Panc1 (cell line): ENCODE measurements at regions not wholly inside any gene's neighbourhood (a gene's known extent, or its start where the extent isn't known, plus 50 kb on each side); places are given as distances from the start of the nearest gene placed in this dataset.

Source experiments
- ATAC-seq: fragments of 200-7000 bp; cut with Tn5 transposase; 2 replicates; pipeline ENCODE4 v1.9.1; 2020; ENCODE audit warnings: mild to moderate bottlenecking, moderate library complexity
- BruUV-seq: library from RNA; stranded (reverse); fragments of 400-500 nt; replicated peaks from 2 replicates; lab custom pipeline; 2021; lab: Mats Ljungman, UMichigan
- CTCF ChIA-PET: fragments of 300-600 bp; sonication (Branson Sonifier 250); formaldehyde crosslinking; loops from one replicate; lab custom pipeline; 2022; ENCODE audit warnings: antibody characterized with exemption; lab: Charles Lee
- POLR2A ChIA-PET: fragments of 300-600 bp; sonication (Branson Sonifier 250); formaldehyde crosslinking; loops from one replicate; lab custom pipeline; 2022; ENCODE audit warnings: antibody characterized with exemption; lab: Charles Lee
- DNase-seq: peaks from one replicate; pipeline ENCODE4 v3.0.0-alpha.2; 2010; ENCODE audit warnings: low read depth, low spot score
- H3K27ac ChIP-seq: 2 replicates; pipeline ENCODE4 v1.5.1; 2011; ENCODE audit warnings: mild to moderate bottlenecking, low read length, inconsistent platforms
- H3K27me3 ChIP-seq: fragments of 200-500 bp; sonication (Bioruptor generic); 2 replicates; pipeline ENCODE4 v1.6.0; 2014; ENCODE audit warnings: low read length, inconsistent platforms; ENCODE audit not compliant: control insufficient read depth, insufficient read depth
- H3K36me3 ChIP-seq: fragments of 200-500 bp; sonication (Bioruptor generic); 2 replicates; pipeline ENCODE4 v1.5.1; 2014; ENCODE audit warnings: inconsistent platforms, mild to moderate bottlenecking, low read length, moderate library complexity; ENCODE audit not compliant: control insufficient read depth, insufficient read depth
- H3K4me1 ChIP-seq: 2 replicates; pipeline ENCODE4 v1.5.1; 2011; ENCODE audit warnings: inconsistent platforms, mild to moderate bottlenecking, low read length, moderate library complexity; ENCODE audit not compliant: control insufficient read depth, insufficient read depth
- H3K4me3 ChIP-seq, 2 experiments: 2 replicates each; pipeline ENCODE4 v1.5.1; 2011 to 2012; ENCODE audit warnings: low read depth in 2 of 2, low read length in 2 of 2, mild to moderate bottlenecking in 2 of 2, inconsistent platforms in 1 of 2, moderate library complexity in 1 of 2
- H3K9me3 ChIP-seq: fragments of 200-500 bp; sonication (Bioruptor generic); 2 replicates; pipeline ENCODE4 v1.5.1; 2014; ENCODE audit warnings: low read depth, mild to moderate bottlenecking, inconsistent platforms, low read length, moderate library complexity; ENCODE audit not compliant: control insufficient read depth, insufficient read depth
- POLR2AphosphoS5 ChIP-seq: IDR thresholded peaks from 2 replicates; pipeline ENCODE4 v1.6.1; 2012; ENCODE audit warnings: mild to moderate bottlenecking, low read depth, low read length, moderate library complexity
- SIN3A ChIP-seq: IDR thresholded peaks from 2 replicates; pipeline ENCODE4 v1.6.1; 2012; ENCODE audit warnings: low read depth, mild to moderate bottlenecking, low read length, moderate library complexity, borderline replicate concordance; ENCODE audit not compliant: insufficient read depth
- TCF7L2 ChIP-seq: IDR thresholded peaks from 2 replicates; pipeline ENCODE4 v1.6.1; 2011; ENCODE audit warnings: mild to moderate bottlenecking, low read depth, low read length, inconsistent platforms
- in situ Hi-C: cut with HindIII; loops from 2 replicates; pipeline ENCODE4 v1.10.0; 2016; ENCODE audit warnings: low sequenced_read_pairs, low pct_unique_long_range_greater_than_20kb
- intact Hi-C: fragments of 100-400 bp; cut with micrococcal nuclease; formaldehyde crosslinking; loops from one replicate; pipeline ENCODE4 v1.10.0; 2022; ENCODE audit not compliant: unreplicated experiment
- TF ChIP-seq, protein P1 (sequence below): fragments of 450-650 bp; IDR thresholded peaks from 2 replicates; pipeline ENCODE4 v1.5.1; 2017; ENCODE audit warnings: mild to moderate bottlenecking
- TF ChIP-seq, protein P2 (sequence below), 2 experiments: IDR thresholded peaks; 2 replicates each; pipeline ENCODE4 v1.6.1; 2011 to 2012; ENCODE audit warnings: low read depth in 2 of 2, control low read depth in 1 of 2, low read length in 1 of 2, mild to moderate bottlenecking in 1 of 2, moderate library complexity in 1 of 2; ENCODE audit not compliant: insufficient read depth in 1 of 2

DNA sequence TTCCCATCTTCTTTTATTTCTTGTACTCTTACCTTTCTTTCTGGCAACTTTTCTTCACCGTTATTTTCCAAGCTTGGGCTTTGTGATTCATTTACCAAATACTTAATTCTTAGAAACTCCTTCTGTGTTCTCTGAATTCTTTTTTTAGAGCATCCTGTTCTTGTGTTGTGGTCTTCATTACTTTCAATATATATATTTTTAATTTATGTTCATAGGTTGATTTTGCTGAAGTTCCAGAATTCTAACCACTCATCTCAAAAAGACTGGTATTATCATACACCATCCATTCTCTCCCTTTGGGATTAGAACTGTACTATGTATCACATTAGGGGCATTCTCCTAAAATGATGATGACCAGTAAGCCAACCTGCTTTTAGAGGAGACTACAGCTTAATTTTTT, 362.3 kb upstream of the CBLB start:
- Histone ChIP-seq H3K36me3 (no peaks in the 10 kb centered on the region), H3K27ac (no peak overlapping the region), H3K27me3 (no peaks in the 10 kb centered on the region), H3K9me3 (no peaks in the 10 kb centered on the region), H3K4me1 (no peaks in the 10 kb centered on the region), H3K4me3 (no peak overlapping the region)
- ATAC-seq (no peak), DNase-seq (no peak)
- CTCF ChIA-PET, result no interaction called here
- in situ Hi-C loops (no loop called here), intact Hi-C loops (no loop called here)
- POLR2A ChIA-PET, result no interaction called here
- TF ChIP-seq TCF7L2 (no peak), POLR2AphosphoS5 (no peak), SIN3A (no peak)
- TF ChIP-seq, protein P1, sequence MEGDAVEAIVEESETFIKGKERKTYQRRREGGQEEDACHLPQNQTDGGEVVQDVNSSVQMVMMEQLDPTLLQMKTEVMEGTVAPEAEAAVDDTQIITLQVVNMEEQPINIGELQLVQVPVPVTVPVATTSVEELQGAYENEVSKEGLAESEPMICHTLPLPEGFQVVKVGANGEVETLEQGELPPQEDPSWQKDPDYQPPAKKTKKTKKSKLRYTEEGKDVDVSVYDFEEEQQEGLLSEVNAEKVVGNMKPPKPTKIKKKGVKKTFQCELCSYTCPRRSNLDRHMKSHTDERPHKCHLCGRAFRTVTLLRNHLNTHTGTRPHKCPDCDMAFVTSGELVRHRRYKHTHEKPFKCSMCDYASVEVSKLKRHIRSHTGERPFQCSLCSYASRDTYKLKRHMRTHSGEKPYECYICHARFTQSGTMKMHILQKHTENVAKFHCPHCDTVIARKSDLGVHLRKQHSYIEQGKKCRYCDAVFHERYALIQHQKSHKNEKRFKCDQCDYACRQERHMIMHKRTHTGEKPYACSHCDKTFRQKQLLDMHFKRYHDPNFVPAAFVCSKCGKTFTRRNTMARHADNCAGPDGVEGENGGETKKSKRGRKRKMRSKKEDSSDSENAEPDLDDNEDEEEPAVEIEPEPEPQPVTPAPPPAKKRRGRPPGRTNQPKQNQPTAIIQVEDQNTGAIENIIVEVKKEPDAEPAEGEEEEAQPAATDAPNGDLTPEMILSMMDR, result no peak
- TF ChIP-seq, protein P2, sequence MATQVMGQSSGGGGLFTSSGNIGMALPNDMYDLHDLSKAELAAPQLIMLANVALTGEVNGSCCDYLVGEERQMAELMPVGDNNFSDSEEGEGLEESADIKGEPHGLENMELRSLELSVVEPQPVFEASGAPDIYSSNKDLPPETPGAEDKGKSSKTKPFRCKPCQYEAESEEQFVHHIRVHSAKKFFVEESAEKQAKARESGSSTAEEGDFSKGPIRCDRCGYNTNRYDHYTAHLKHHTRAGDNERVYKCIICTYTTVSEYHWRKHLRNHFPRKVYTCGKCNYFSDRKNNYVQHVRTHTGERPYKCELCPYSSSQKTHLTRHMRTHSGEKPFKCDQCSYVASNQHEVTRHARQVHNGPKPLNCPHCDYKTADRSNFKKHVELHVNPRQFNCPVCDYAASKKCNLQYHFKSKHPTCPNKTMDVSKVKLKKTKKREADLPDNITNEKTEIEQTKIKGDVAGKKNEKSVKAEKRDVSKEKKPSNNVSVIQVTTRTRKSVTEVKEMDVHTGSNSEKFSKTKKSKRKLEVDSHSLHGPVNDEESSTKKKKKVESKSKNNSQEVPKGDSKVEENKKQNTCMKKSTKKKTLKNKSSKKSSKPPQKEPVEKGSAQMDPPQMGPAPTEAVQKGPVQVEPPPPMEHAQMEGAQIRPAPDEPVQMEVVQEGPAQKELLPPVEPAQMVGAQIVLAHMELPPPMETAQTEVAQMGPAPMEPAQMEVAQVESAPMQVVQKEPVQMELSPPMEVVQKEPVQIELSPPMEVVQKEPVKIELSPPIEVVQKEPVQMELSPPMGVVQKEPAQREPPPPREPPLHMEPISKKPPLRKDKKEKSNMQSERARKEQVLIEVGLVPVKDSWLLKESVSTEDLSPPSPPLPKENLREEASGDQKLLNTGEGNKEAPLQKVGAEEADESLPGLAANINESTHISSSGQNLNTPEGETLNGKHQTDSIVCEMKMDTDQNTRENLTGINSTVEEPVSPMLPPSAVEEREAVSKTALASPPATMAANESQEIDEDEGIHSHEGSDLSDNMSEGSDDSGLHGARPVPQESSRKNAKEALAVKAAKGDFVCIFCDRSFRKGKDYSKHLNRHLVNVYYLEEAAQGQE (IDR thresholded peaks at IDR 0.05; ENCODE audit: insufficient read depth in 1 of 2, low read depth in 2 of 2, low read length in 1 of 2), result no peak
- BruUV-seq, result no TSS peak

DNA sequence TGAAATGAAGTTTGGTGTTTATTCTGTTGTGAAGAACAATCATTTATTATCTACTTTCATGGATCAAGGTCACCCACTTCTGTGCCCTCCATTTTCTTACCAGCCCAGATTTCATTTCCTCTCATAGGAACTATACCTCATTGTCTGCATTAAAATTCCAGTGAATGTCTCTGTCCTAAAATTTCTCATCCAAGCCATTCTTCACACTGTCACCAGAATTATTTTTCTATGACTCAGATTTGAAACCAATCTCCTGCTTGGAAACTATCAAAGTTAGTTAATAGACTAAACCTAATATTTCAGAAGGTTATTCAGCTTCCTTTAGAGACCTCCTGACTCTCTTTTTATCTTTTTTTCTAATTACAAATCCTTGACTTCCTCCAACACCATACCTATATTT, 364.1 kb upstream of the CBLB start:
- intact Hi-C loops (no loop called here), in situ Hi-C loops (no loop called here)
- DNase-seq (no peak), ATAC-seq (no peak)
- ChIA-PET CTCF (no interaction called here), POLR2A (no interaction called here)
- no peaks in the 10 kb centered on the region for H3K27me3 ChIP-seq
- H3K9me3 ChIP-seq, result no peaks in the 10 kb centered on the region
- TF ChIP-seq SIN3A, result no peak
- TF ChIP-seq, protein P2 (IDR thresholded peaks at IDR 0.05; ENCODE audit: insufficient read depth in 1 of 2, low read depth in 2 of 2, low read length in 1 of 2), result no peak
- no peak for TF ChIP-seq POLR2AphosphoS5
- TF ChIP-seq, protein P1, result no peak
- no peak for TF ChIP-seq TCF7L2
- no peak overlapping the region for H3K27ac ChIP-seq
- H3K4me1 ChIP-seq, result no peaks in the 10 kb centered on the region
- no peak overlapping the region for H3K4me3 ChIP-seq
- no peaks in the 10 kb centered on the region for H3K36me3 ChIP-seq
- no TSS peak for BruUV-seq
